Activated CD4-positive, alpha-beta memory T cell treated with anti-CD3 and anti-CD28 coated beads, Interleukin-2, amount 10 ng/mL, durations not matched to agents 7 days and 5 days (primary cell): ENCODE measurements at regions not wholly inside any gene's neighbourhood (a gene's known extent, or its start where the extent isn't known, plus 50 kb on each side); places are given as distances from the start of the nearest gene placed in this dataset.
A peak's percentile ranks its signal among the peaks of the same experiment; 100 is the strongest.

Source experiments
- CTCF ChIA-PET: fragments of 350-600 bp; sonication (Branson Sonifier 250); formaldehyde crosslinking; loops from one replicate; lab custom pipeline; 2021; ENCODE audit warnings: antibody characterized with exemption, inconsistent platforms; lab: Charles Lee
- POLR2A ChIA-PET: fragments of 350-600 bp; sonication (Branson Sonifier 250); formaldehyde crosslinking; loops from one replicate; lab custom pipeline; 2021; ENCODE audit warnings: antibody characterized with exemption; lab: Charles Lee
- DNase-seq: peaks from one replicate; pipeline ENCODE4 v3.0.0-alpha.2; 2020
- H3K27ac Mint-ChIP-seq: one replicate; pipeline ENCODE4 v1.8.0; 2021; ENCODE audit warnings: mild to moderate bottlenecking, mixed read lengths
- H3K27me3 Mint-ChIP-seq: one replicate; pipeline ENCODE4 v1.8.0; 2021; ENCODE audit warnings: mixed read lengths
- H3K36me3 Mint-ChIP-seq: one replicate; pipeline ENCODE4 v1.8.0; 2021; ENCODE audit warnings: low read depth, mixed read lengths
- H3K4me1 Mint-ChIP-seq: one replicate; pipeline ENCODE4 v1.8.0; 2021; ENCODE audit warnings: mixed read lengths
- H3K4me3 Mint-ChIP-seq: one replicate; pipeline ENCODE4 v1.8.0; 2021; ENCODE audit warnings: mild to moderate bottlenecking, mixed read lengths
- H3K9me3 Mint-ChIP-seq: one replicate; pipeline ENCODE4 v1.8.0; 2021; ENCODE audit warnings: mixed read lengths

DNA sequence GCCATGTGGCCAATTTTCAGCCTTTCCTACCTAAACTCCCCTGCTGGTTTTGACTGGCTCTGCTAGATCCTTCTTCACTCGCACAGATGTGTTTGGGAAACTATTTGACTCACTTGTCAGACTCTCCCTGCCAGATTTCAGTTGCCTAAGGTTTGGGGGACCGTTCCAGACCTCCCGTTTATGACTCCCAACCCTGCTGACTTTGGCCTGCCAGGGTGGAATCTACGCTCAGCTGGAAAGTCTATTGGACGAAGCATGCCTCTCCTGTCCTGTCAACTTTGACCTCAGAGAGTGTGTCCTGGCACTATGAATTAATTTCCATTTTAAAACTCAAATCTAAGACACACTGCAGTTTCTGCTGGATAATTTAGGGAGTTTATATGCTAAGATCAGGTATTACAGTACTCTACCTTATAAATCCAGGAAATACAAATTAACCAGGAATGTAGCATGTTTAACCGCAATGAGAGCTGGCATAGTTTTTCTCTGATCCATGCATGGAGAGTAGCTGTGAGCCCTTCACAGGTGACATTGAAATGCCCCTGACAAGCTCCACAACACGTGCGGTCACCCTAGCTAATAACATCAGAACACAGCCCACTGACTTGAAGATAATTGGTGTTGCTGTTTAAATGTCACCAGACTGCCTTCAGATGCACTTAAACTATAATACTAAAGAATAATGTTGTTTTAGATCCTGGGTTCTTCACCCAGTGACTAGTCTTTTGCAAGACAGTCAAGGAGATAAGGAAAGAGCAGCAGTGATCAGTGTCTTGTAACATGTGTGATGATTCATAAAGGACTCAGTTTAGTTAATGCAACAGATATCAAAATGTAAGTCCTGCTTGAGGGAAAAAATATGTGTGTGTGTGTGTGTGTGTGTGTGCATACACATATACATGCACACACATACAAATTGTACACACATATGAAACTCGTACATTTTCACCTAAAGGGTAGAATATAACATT, 223.0 kb upstream of the MCTP2 start:
- no peak overlapping the region for H3K27ac Mint-ChIP-seq
- H3K4me3 Mint-ChIP-seq = no peak overlapping the region
- no peaks in the 10 kb centered on the region for H3K9me3 Mint-ChIP-seq
- H3K27me3 Mint-ChIP-seq = peaks cover 9% of the 10 kb centered on the region
- ChIA-PET CTCF (no interaction called here), POLR2A (no interaction called here)
- no peaks in the 10 kb centered on the region for H3K36me3 Mint-ChIP-seq
- DNase-seq = no peak
- peaks cover 3% of the 10 kb centered on the region for H3K4me1 Mint-ChIP-seq

DNA sequence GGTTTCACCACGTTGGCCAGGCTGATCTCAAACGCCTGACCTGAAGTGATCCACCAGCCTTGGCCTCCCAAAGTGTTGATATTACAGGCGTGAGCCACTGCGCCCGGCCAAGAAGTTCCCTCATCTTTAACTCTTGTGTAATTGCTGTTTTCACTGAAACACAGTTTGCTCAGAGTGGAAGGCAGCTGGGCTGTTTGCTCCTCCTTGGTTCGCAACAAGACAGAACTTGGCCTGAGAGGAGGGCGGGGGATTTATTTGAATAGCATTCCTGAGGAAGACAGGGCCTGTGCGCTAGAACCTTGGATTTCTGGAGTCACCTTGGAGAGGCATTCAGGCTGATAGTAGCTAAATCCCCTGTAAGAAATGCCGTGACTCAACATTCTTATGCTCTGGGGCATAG, 226.7 kb upstream of the MCTP2 start:
- DNase-seq = no peak
- ChIA-PET POLR2A (no interaction called here), CTCF (no interaction called here)
- Mint-ChIP-seq H3K27ac (no peak overlapping the region), H3K4me3 (no peak overlapping the region), H3K9me3 (no peaks in the 10 kb centered on the region), H3K27me3 (peaks cover 2% of the 10 kb centered on the region), H3K36me3 (no peaks in the 10 kb centered on the region), H3K4me1 (no peaks in the 10 kb centered on the region)

DNA sequence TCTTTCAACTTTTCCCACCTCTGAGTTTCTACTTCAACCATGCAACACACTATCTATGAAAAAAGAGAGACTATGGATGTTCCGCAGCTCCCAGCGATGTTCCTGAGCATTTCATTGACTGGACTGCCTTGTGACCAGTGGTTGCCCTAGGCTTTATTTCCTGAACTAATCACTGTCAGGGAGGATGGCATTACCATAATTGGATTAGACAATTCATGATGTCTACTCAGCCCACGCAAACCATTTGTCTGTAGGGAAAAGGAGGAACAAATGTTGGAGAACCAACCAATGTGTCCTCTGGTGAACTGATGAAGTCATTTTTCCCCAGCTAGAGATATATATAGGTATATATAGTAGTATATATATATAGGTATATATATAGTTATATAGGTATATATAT, 229.3 kb upstream of the MCTP2 start:
- Mint-ChIP-seq H3K27me3 (peaks cover 2% of the 10 kb centered on the region), H3K4me3 (no peak overlapping the region), H3K36me3 (no peaks in the 10 kb centered on the region), H3K9me3 (no peaks in the 10 kb centered on the region), H3K27ac (no peak overlapping the region), H3K4me1 (no peaks in the 10 kb centered on the region)
- ChIA-PET CTCF (no interaction called here), POLR2A (no interaction called here)
- DNase-seq = no peak

DNA sequence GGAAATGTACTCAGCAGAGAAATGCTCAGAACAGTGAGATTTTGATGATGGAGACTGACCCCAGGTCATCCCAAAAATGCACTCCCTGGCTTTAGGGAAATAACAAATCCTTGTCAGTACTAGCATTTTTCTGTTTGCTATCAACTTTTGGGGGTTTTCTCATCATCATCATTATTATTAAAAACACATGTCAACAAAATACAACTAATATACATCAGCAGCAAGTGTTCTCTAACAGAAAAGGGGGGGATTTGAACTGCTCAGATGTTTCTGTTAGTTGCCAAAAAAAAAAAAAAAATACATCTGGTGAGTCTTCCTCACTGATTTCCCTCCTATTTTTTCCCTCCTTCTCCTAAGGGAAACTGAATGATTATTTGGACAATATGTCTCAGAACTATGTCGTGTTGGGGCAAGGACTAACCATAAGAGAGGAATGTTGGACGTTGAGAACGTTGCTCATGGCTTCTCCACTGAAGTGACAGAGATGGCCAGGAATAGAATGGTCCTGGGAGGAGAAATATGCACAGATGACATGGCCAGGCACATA, 230.0 kb upstream of the MCTP2 start:
- no peaks in the 10 kb centered on the region for H3K9me3 Mint-ChIP-seq
- CTCF ChIA-PET = no interaction called here

DNA sequence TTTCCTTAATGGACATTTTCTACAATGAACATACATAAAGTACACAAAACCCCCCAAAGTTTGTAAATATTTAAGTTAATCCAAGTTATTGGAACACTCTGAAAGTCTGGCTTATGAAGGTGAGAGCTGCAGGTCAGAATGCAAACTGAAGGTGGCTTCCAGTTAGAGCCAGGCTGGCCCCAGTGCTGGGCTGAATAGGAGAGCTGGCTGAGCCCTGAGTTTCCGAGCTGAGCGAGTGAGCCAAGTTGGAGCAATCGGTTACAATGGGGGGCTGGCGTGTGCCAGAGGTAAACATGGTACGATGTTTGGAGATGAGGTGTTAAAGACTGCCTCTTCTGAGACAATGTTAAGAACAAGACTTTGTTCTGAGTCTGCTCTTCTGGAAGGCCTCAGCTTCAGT, 230.8 kb upstream of the MCTP2 start:
- CTCF ChIA-PET = no interaction called here
- H3K4me3 Mint-ChIP-seq = no peak overlapping the region

More for the DNA sequence above, 230.0 kb upstream of the MCTP2 start:
- no peak overlapping the region for H3K27ac Mint-ChIP-seq
- POLR2A ChIA-PET = no interaction called here
- H3K27me3 Mint-ChIP-seq = peaks cover 2% of the 10 kb centered on the region
- H3K4me3 Mint-ChIP-seq = no peak overlapping the region
- H3K36me3 Mint-ChIP-seq = no peaks in the 10 kb centered on the region
- DNase-seq = no peak
- no peaks in the 10 kb centered on the region for H3K4me1 Mint-ChIP-seq

DNA sequence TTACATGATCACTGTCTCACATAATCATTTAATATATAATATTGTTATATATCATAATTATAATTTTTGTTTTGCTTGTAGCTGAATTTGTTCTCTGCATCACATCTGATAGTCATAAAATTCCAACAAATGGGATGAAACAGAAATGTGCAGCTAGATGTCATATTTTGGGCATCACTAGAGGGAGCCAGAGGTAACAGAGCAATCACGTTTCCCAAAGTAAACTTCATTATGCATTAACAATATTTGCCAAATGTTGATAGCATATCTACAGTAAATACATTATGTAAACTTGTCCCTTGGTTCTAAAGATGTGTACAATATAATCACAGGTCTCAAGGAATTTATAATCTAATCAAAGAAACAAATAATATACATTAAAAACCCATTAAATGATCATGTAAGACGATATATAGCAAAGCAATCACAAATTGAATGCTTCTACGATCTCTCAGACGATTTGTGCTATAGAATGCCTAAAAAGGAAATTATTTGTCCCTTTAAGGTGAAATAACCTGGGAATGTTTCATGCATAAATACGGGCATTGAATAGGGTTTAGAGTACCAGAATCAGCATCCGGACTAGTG, 234.2 kb upstream of the MCTP2 start:
- Mint-ChIP-seq H3K4me3 (no peak overlapping the region), H3K4me1 (no peaks in the 10 kb centered on the region), H3K27ac (no peak overlapping the region), H3K9me3 (no peaks in the 10 kb centered on the region), H3K36me3 (no peaks in the 10 kb centered on the region), H3K27me3 (peaks cover 2% of the 10 kb centered on the region)
- ChIA-PET POLR2A (no interaction called here), CTCF (interaction anchor here (0.5 to 1.5 kb wide), 7 partner anchors 10 to 909 kb away, joined by 3 to 6 read pairs (median 4); no protein-coding TSS in a partner anchor)
- no peak for DNase-seq

More for the DNA sequence above, 230.8 kb upstream of the MCTP2 start:
- Mint-ChIP-seq H3K27ac (no peak overlapping the region), H3K4me1 (no peaks in the 10 kb centered on the region), H3K27me3 (peaks cover 2% of the 10 kb centered on the region), H3K9me3 (no peaks in the 10 kb centered on the region), H3K36me3 (no peaks in the 10 kb centered on the region)
- no peak for DNase-seq
- POLR2A ChIA-PET = no interaction called here

DNA sequence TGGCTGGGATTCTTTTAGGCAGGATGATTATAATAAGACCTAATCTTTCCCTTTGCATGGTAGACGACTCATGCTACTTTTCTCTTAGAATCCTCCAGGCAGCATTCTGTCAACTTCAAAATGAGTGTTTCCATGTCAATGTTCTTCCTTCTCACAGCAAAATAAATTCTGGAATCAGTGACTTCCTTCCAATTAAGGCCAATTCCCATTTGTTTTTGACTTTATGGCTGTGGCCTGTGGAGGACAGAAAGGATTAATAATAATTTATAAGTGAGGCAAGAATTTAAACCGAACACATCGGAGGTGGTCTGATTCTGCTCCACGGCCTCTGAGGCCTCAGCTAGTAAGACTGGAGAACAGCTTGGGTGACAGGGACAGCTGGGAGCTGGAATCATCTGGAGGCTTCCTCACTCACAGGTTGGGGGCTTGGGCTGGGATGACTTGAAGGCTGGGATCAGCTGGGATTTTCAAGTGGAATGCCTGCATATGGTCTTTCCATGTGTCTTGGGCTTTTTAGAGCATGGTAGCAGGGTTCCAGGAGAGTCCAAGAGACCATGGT, 241.8 kb upstream of the MCTP2 start:
- no peaks in the 10 kb centered on the region for H3K36me3 Mint-ChIP-seq
- no peaks in the 10 kb centered on the region for H3K27me3 Mint-ChIP-seq
- no peak overlapping the region for H3K4me3 Mint-ChIP-seq
- no peaks in the 10 kb centered on the region for H3K9me3 Mint-ChIP-seq
- H3K4me1 Mint-ChIP-seq = peaks cover 19% of the 10 kb centered on the region
- no peak overlapping the region for H3K27ac Mint-ChIP-seq
- ChIA-PET POLR2A (no interaction called here), CTCF (no interaction called here)
- no peak for DNase-seq

DNA sequence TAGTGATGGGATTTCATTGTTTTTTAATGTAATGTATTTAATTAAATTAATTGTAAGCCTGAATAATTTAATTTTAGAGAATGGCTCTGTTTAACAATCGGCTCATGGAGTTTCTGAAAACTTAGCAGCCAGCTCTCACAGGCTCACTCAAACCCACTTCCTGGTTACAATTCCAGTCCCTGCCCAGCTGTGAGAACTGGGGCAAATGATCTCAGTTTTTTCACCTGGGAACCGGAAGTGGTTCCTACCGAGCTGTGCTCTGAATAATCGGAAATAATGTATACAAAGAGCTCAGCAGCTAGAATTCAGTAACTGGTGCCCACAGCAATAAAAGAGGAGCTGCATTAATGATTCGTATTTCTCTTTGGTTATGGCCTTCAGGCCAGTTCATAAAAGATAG, 244.3 kb upstream of the MCTP2 start:
- ChIA-PET POLR2A (no interaction called here), CTCF (no interaction called here)
- peaks cover 19% of the 10 kb centered on the region for H3K4me1 Mint-ChIP-seq
- H3K9me3 Mint-ChIP-seq = no peaks in the 10 kb centered on the region
- H3K27me3 Mint-ChIP-seq = peaks cover 2% of the 10 kb centered on the region
- no peak overlapping the region for H3K4me3 Mint-ChIP-seq
- no peaks in the 10 kb centered on the region for H3K36me3 Mint-ChIP-seq
- H3K27ac Mint-ChIP-seq = no peak overlapping the region
- peak; percentile 66 for DNase-seq

DNA sequence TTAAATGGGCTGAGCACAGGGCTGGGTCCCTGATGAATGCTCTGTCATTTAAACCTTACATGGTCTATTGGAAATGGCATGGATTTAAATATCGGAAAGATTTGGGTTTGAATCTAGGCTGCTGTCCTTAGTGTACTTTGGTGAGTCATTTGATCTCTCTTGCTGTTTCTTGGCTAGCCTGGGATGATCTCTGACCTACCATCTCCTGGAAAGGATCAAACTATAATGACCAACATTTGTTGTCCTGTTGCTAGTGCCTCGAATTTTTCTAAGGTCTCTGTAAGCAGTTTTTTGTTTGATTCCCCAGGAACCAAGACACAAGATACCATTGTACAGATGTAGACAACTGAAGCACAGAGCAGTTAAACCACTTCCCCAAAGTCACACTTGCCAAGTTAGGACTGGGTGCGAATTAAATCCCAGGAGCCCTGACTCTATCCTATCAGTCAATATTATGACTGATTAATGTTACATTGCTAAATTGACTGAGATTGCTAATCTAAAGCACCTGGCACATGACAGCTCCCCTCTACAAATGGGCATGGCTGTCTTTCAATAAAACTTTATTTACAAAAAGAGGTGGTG, 244.9 kb upstream of the MCTP2 start:
- no peak overlapping the region for H3K27ac Mint-ChIP-seq
- ChIA-PET CTCF (no interaction called here), POLR2A (no interaction called here)
- H3K4me1 Mint-ChIP-seq = peaks cover 19% of the 10 kb centered on the region
- no peaks in the 10 kb centered on the region for H3K36me3 Mint-ChIP-seq
- no peak overlapping the region for H3K4me3 Mint-ChIP-seq
- DNase-seq = no peak
- H3K9me3 Mint-ChIP-seq = no peaks in the 10 kb centered on the region
- peaks cover 2% of the 10 kb centered on the region for H3K27me3 Mint-ChIP-seq

DNA sequence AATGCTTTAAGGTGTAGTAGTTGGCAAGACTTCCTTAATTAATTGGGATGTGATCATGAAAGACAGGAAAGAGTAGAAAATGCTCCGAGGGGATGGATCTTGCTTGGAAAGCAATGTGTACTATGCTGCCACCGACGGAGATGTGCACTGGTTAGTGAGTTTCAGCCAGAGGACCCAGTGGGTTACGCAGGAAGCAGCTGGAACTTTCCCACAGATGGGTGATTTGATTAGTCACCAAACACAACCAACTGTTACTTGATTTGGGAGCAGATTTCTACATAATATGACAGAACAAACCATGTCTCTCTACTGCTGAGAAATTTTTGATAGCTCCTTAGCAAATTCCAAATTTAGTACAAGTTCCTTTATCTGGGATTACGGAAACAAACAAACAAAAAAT, 245.4 kb upstream of the MCTP2 start:
- Mint-ChIP-seq H3K27me3 (peaks cover 2% of the 10 kb centered on the region), H3K9me3 (no peaks in the 10 kb centered on the region), H3K4me3 (no peak overlapping the region), H3K4me1 (peaks cover 19% of the 10 kb centered on the region), H3K36me3 (no peaks in the 10 kb centered on the region), H3K27ac (no peak overlapping the region)
- no peak for DNase-seq
- CTCF ChIA-PET = no interaction called here
- POLR2A ChIA-PET = no interaction called here

DNA sequence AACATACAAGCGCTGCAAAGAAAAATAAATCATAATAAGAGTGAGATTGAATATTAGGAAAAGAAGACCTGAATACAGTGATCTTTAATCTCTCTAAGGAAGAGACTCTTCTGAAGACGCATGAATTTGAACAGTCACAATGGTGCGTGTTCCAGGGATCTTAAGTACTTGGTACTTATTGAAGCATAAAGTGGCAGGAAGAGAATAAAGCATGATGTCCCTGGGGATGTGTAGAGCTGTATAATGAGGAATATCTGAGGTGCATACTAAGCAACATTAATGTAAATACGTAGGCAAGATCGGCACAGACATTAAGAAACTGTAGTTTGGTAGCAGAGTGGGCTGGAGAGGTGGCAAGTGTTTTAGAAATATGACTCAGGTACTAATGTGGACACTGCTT, 246.2 kb upstream of the MCTP2 start:
- CTCF ChIA-PET = no interaction called here

DNA sequence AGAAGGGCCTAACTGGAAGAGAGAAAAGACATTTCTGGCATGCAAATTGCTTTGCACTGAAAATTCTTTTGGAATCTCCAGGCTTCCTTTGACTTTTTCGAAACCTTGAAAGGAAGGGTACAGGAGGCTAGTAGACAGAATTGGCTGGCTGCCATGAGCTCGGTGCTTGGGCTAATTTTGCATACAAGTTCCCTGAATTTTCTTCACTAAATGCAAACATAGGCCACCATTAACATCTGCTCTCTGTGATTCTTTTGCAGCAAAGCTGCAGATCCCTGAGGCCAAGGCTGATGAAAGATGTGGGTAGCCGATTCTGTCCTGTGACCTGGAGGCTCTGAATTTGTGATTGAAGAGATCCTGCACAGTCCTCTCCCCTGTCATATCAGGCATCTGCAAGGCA, 247.8 kb upstream of the MCTP2 start:
- ChIA-PET POLR2A (no interaction called here), CTCF (no interaction called here)
- no peak overlapping the region for H3K4me3 Mint-ChIP-seq
- peaks cover 19% of the 10 kb centered on the region for H3K4me1 Mint-ChIP-seq
- DNase-seq = no peak
- H3K36me3 Mint-ChIP-seq = no peaks in the 10 kb centered on the region
- no peaks in the 10 kb centered on the region for H3K9me3 Mint-ChIP-seq
- no peak overlapping the region for H3K27ac Mint-ChIP-seq
- peaks cover 2% of the 10 kb centered on the region for H3K27me3 Mint-ChIP-seq

More for the DNA sequence above, 246.2 kb upstream of the MCTP2 start:
- POLR2A ChIA-PET = no interaction called here
- H3K4me1 Mint-ChIP-seq = peaks cover 19% of the 10 kb centered on the region
- no peaks in the 10 kb centered on the region for H3K36me3 Mint-ChIP-seq
- no peak overlapping the region for H3K4me3 Mint-ChIP-seq
- H3K27me3 Mint-ChIP-seq = peaks cover 2% of the 10 kb centered on the region
- H3K9me3 Mint-ChIP-seq = no peaks in the 10 kb centered on the region
- DNase-seq = no peak
- H3K27ac Mint-ChIP-seq = no peak overlapping the region

DNA sequence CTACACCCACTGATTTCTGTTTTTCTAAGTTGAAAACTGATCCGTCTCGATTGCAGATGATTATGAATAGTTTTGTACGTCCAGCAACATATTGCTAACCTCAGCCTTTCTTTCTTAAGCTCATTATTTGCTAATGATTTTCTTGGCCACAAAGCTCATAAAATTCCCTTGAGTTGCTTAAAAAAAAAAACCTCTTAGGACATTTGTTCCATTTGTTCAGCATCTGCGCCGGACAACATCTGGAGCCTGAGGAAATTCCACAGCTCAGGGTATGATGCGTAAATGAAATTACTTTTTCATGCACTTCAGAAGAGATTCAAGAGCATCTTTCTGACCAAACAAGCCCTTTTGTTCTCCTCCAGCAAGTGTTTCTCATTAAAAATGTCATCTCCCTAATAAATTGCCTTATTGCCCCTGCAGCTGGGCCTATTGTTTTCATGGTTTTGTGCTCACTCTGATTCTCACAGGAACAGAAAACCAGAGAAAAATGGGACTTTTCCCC, 249.1 kb upstream of the MCTP2 start:
- Mint-ChIP-seq H3K9me3 (no peaks in the 10 kb centered on the region), H3K4me3 (no peak overlapping the region), H3K4me1 (peaks cover 14% of the 10 kb centered on the region), H3K36me3 (no peaks in the 10 kb centered on the region), H3K27ac (no peak overlapping the region), H3K27me3 (peaks cover 2% of the 10 kb centered on the region)
- no peak for DNase-seq
- POLR2A ChIA-PET = no interaction called here
- CTCF ChIA-PET = interaction anchor here (0.9 kb wide), 1 partner anchor 15 kb away, joined by 3 read pairs; no protein-coding TSS in a partner anchor
